H9 (cell line): ENCODE measurements at regions not wholly inside any gene's neighbourhood (a gene's known extent, or its start where the extent isn't known, plus 50 kb on each side); places are given as distances from the start of the nearest gene placed in this dataset.

Experiments used
- DNase-seq: peaks from one replicate; pipeline ENCODE4 v3.0.0-alpha.2; 2017
- H2AFZ ChIP-seq: one replicate; pipeline ENCODE4 v1.6.1; 2013; ENCODE audit warnings: mild to moderate bottlenecking, low read length, control low read depth, moderate library complexity
- H2AK5ac ChIP-seq: 2 replicates; pipeline ENCODE4 v1.6.1; 2013; ENCODE audit warnings: low read length, control low read depth, mixed read lengths; ENCODE audit not compliant: insufficient read length
- H2BK120ac ChIP-seq: one replicate; pipeline ENCODE4 v1.6.1; 2013; ENCODE audit warnings: low read depth, mild to moderate bottlenecking, low read length, control low read depth, inconsistent platforms; ENCODE audit not compliant: poor library complexity, severe bottlenecking
- H2BK12ac ChIP-seq: 2 replicates; pipeline ENCODE4 v1.6.1; 2013; ENCODE audit warnings: low read length, control low read depth, mixed read lengths, low read depth; ENCODE audit not compliant: insufficient read length
- H2BK15ac ChIP-seq: 2 replicates; pipeline ENCODE4 v1.6.1; 2013; ENCODE audit warnings: low read depth, low read length, control low read depth
- H2BK20ac ChIP-seq: one replicate; pipeline ENCODE4 v1.6.1; 2013; ENCODE audit warnings: low read depth, mild to moderate bottlenecking, low read length, control low read depth, inconsistent platforms; ENCODE audit not compliant: poor library complexity, severe bottlenecking
- H2BK5ac ChIP-seq: 2 replicates; pipeline ENCODE4 v1.6.1; 2013; ENCODE audit warnings: low read length, control low read depth, mixed read lengths; ENCODE audit not compliant: insufficient read length
- H3K14ac ChIP-seq: 2 replicates; pipeline ENCODE4 v1.6.1; 2013; ENCODE audit warnings: low read length, control low read depth; ENCODE audit not compliant: insufficient read depth
- H3K18ac ChIP-seq: 2 replicates; pipeline ENCODE4 v1.6.1; 2013; ENCODE audit warnings: low read depth, mild to moderate bottlenecking, mixed read lengths, low read length, control low read depth; ENCODE audit not compliant: insufficient read length
- H3K23ac ChIP-seq: 2 replicates; pipeline ENCODE4 v1.6.1; 2013; ENCODE audit warnings: low read length, control low read depth, mixed read lengths, low read depth; ENCODE audit not compliant: insufficient read length
- H3K23me2 ChIP-seq: 2 replicates; pipeline ENCODE4 v1.6.1; 2013; ENCODE audit warnings: low read depth, mild to moderate bottlenecking, mixed read lengths, low read length, control low read depth; ENCODE audit not compliant: insufficient read length, poor library complexity, severe bottlenecking
- H3K27ac ChIP-seq: 2 replicates; pipeline ENCODE4 v1.5.1; 2013; ENCODE audit warnings: low read length, control low read depth, mixed read lengths, low read depth; ENCODE audit not compliant: insufficient read length
- H3K27me3 ChIP-seq: 2 replicates; pipeline ENCODE4 v1.6.1; 2013; ENCODE audit warnings: low read length, control low read depth, inconsistent platforms; ENCODE audit not compliant: insufficient read depth
- H3K4ac ChIP-seq: 2 replicates; pipeline ENCODE4 v1.6.1; 2013; ENCODE audit warnings: low read depth, mild to moderate bottlenecking, control low read depth, inconsistent platforms, low read length, moderate library complexity
- H3K4me1 ChIP-seq: 2 replicates; pipeline ENCODE4 v1.6.1; 2013; ENCODE audit warnings: low read length, control low read depth, inconsistent platforms; ENCODE audit not compliant: insufficient read depth
- H3K4me2 ChIP-seq: 2 replicates; pipeline ENCODE4 v1.6.1; 2013; ENCODE audit warnings: low read length, control low read depth, mixed read lengths; ENCODE audit not compliant: insufficient read length, insufficient read depth
- H3K56ac ChIP-seq: 2 replicates; pipeline ENCODE4 v1.6.1; 2013; ENCODE audit warnings: low read depth, mild to moderate bottlenecking, mixed read lengths, low read length, control low read depth; ENCODE audit not compliant: insufficient read length
- H3K79me1 ChIP-seq: 2 replicates; pipeline ENCODE4 v1.6.1; 2013; ENCODE audit warnings: low read depth, mild to moderate bottlenecking, moderate library complexity, low read length, control low read depth, inconsistent platforms; ENCODE audit not compliant: insufficient read depth, poor library complexity, severe bottlenecking
- H3K79me2 ChIP-seq: 2 replicates; pipeline ENCODE4 v1.6.1; 2013; ENCODE audit warnings: low read length, control low read depth, inconsistent platforms; ENCODE audit not compliant: insufficient read depth
- H3K9ac ChIP-seq: 2 replicates; pipeline ENCODE4 v1.6.1; 2013; ENCODE audit warnings: low read length, control low read depth, mixed read lengths; ENCODE audit not compliant: insufficient read length; ENCODE audit errors: extremely low read depth
- H3K9me3 ChIP-seq: one replicate; pipeline ENCODE4 v1.6.1; 2013; ENCODE audit warnings: low read depth, low read length, inconsistent platforms; ENCODE audit not compliant: control insufficient read depth
- H3T11ph ChIP-seq: one replicate; pipeline ENCODE4 v1.6.1; 2013; ENCODE audit warnings: mild to moderate bottlenecking, low read length, control low read depth, inconsistent platforms
- H4K20me1 ChIP-seq: one replicate; pipeline ENCODE4 v1.6.1; 2013; ENCODE audit not compliant: control insufficient read depth, insufficient read length, insufficient read depth
- H4K5ac ChIP-seq: 2 replicates; pipeline ENCODE4 v1.6.1; 2013; ENCODE audit warnings: low read depth, mild to moderate bottlenecking, mixed read lengths, low read length, control low read depth; ENCODE audit not compliant: insufficient read length
- H4K8ac ChIP-seq: replicated peaks from 2 replicates; pipeline ENCODE4 v1.6.1; 2013; ENCODE audit warnings: low read length, control low read depth, mixed read lengths, low read depth; ENCODE audit not compliant: insufficient read length
- H4K91ac ChIP-seq: 2 replicates; pipeline ENCODE4 v1.6.1; 2013; ENCODE audit warnings: low read depth, mild to moderate bottlenecking, moderate library complexity, mixed read lengths, low read length, control low read depth; ENCODE audit not compliant: insufficient read length
- H3K27ac Mint-ChIP-seq, 3 experiments: 2 replicates in 2 of 3; 3 replicates in 1 of 3; pipeline ENCODE4 v1.8.0; 2020 to 2021; ENCODE audit warnings: mixed read lengths in 3 of 3, mild to moderate bottlenecking in 1 of 3, moderate library complexity in 1 of 3
- H3K27me3 Mint-ChIP-seq: 2 replicates; pipeline ENCODE4 v1.8.0; 2021; ENCODE audit warnings: low read depth, mild to moderate bottlenecking, moderate library complexity, mixed read lengths
- H3K36me3 Mint-ChIP-seq, 3 experiments: 2 replicates in 2 of 3; 3 replicates in 1 of 3; pipeline ENCODE4 v1.8.0; 2020 to 2021; ENCODE audit warnings: low read depth in 3 of 3, mixed read lengths in 3 of 3; ENCODE audit not compliant: insufficient read depth in 1 of 3
- H3K4me1 Mint-ChIP-seq, 2 experiments: 2 replicates each; pipeline ENCODE4 v1.8.0; 2020; ENCODE audit warnings: mixed read lengths in 2 of 2
- H3K4me3 Mint-ChIP-seq, 2 experiments: 2 replicates in 1 of 2; 3 replicates in 1 of 2; pipeline ENCODE4 v1.8.0; 2020 to 2021; ENCODE audit warnings: mild to moderate bottlenecking in 2 of 2, mixed read lengths in 2 of 2, moderate library complexity in 1 of 2
- H3K9me3 Mint-ChIP-seq, 2 experiments: 2 replicates in 1 of 2; 3 replicates in 1 of 2; pipeline ENCODE4 v1.8.0; 2020; ENCODE audit warnings: mild to moderate bottlenecking in 2 of 2, mixed read lengths in 2 of 2, moderate library complexity in 1 of 2
- CTCF ChIP-seq: fragments of 200-600 bp; sonication (generic); conservative IDR thresholded peaks from 3 replicates; pipeline ENCODE4 v1.8.0; 2021; ENCODE audit warnings: antibody characterized with exemption, mild to moderate bottlenecking
- WGBS: extraction: QIAGEN DNeasy Blood & Tissue Kit; methylation state at CpG from one replicate; pipeline ENCODE4 v1.1.7; 2013; ENCODE audit warnings: missing lambda C conversion rate, low lambda C conversion rate, mixed read lengths; ENCODE audit not compliant: insufficient read length; ENCODE audit errors: extremely low coverage; 5-methylcytosine and 5-hydroxymethylcytosine counted together

GRCh38 chr3:43217633-43218032, 68.7 kb upstream of the SNRK start:
- Histone ChIP-seq H2AK5ac (no peak overlapping the region), H3K9ac (no peak overlapping the region), H3K18ac (no peak overlapping the region), H3K9me3 (no peaks in the 10 kb centered on the region), H4K5ac (no peak overlapping the region), H4K8ac (no peak overlapping the region), H3K4me2 (no peak overlapping the region), H3K4ac (no peak overlapping the region), H2AFZ (no peak overlapping the region), H3K14ac (no peak overlapping the region), H3K79me1 (no peaks in the 10 kb centered on the region), H3K79me2 (no peaks in the 10 kb centered on the region), H3K27ac (no peak overlapping the region), H2BK15ac (no peak overlapping the region), H3K23me2 (no peaks in the 10 kb centered on the region), H2BK12ac (no peak overlapping the region), H3K56ac (no peak overlapping the region), H3K27me3 (no peaks in the 10 kb centered on the region), H3K23ac (no peak overlapping the region), H4K91ac (no peak overlapping the region), H3K4me1 (no peaks in the 10 kb centered on the region), H3T11ph (no peak overlapping the region), H2BK5ac (no peak overlapping the region), H4K20me1 (no peaks in the 10 kb centered on the region), H2BK20ac (no peak overlapping the region), H2BK120ac (no peak overlapping the region)
- no peak overlapping the region for H3K27ac Mint-ChIP-seq
- no peak for DNase-seq
- no peak for TF ChIP-seq CTCF
- H3K4me1 Mint-ChIP-seq = no peaks in the 10 kb centered on the region
- H3K36me3 Mint-ChIP-seq = peaks cover 0 to 5% (median 0%) of the 10 kb centered on the region in 3 experiments; a peak in 2 of 7 replicates
- WGBS = no CpG with 5 or more reads among the region's 4 CpGs
- H3K9me3 Mint-ChIP-seq = peaks cover 5 to 10% of the 10 kb centered on the region in 2 experiments; a peak in 3 of 5 replicates
- peaks cover 18% of the 10 kb centered on the region for H3K27me3 Mint-ChIP-seq
- no peak overlapping the region for H3K4me3 Mint-ChIP-seq
